Gastroesophageal sphincter (tissue), 3 donors: ENCODE measurements at regions not wholly inside any gene's neighbourhood (a gene's known extent, or its start where the extent isn't known, plus 50 kb on each side); places are given as distances from the start of the nearest gene placed in this dataset.

Source experiments
- CTCF ChIP-seq, 4 experiments: fragments of 200-600 bp in 2 of 4; fragments of 450-650 bp in 2 of 4; sonication (generic) in 1 of 4; IDR thresholded peaks; one replicate each; pipeline ENCODE4 v1.5.1; 2017 to 2019; ENCODE audit warnings: antibody characterized with exemption in 4 of 4, mild to moderate bottlenecking in 2 of 4, moderate library complexity in 2 of 4
- POLR2A ChIP-seq, 2 donors: fragments of 450-650 bp; IDR thresholded peaks; one replicate each; pipeline ENCODE4 v1.6.1; 2017; ENCODE audit warnings: antibody characterized with exemption in 2 of 2, mild to moderate bottlenecking in 2 of 2, moderate library complexity in 1 of 2
- POLR2AphosphoS5 ChIP-seq: sonication (generic); formaldehyde crosslinking; IDR thresholded peaks from one replicate; pipeline ENCODE4 v1.6.1; 2017; ENCODE audit warnings: antibody characterized with exemption

- TF ChIP-seq CTCF (IDR thresholded peaks at IDR 0.05) (no peak), POLR2A (IDR thresholded peaks at IDR 0.05) (no peak), POLR2AphosphoS5 (no peak)
Observed at GRCh38 chr2:123870206-123870880, 154.7 kb upstream of the CNTNAP5 start.
